IMR-90 (cell line): ENCODE measurements at regions not wholly inside any gene's neighbourhood (a gene's known extent, or its start where the extent isn't known, plus 50 kb on each side); places are given as distances from the start of the nearest gene placed in this dataset.

Source experiments
- ATAC-seq: fragments of 200-7000 bp; cut with Tn5 transposase; 2 replicates; pipeline ENCODE4 v1.9.1; 2020; ENCODE audit warnings: low read depth, mild to moderate bottlenecking, moderate library complexity
- BruUV-seq: library from RNA; stranded (reverse); fragments of 400-500 nt; replicated peaks from 2 replicates; lab custom pipeline; 2021; lab: Mats Ljungman, UMichigan
- CTCF ChIA-PET: fragments of 300-600 bp; formaldehyde crosslinking; extraction: SDS; loops from one replicate; lab custom pipeline; 2021; ENCODE audit warnings: antibody characterized with exemption; lab: Yijun Ruan, JAX
- POLR2A ChIA-PET: fragments of 300-600 bp; sonication (Branson Sonifier 250); formaldehyde crosslinking; loops from one replicate; lab custom pipeline; 2022; ENCODE audit warnings: antibody characterized with exemption; ENCODE audit not compliant: unreplicated experiment; lab: Charles Lee
- DNase-seq: peaks from one replicate; pipeline ENCODE4 v3.0.0; 2013
- H2AFZ ChIP-seq: replicated peaks from 2 replicates; pipeline ENCODE3; 2013; ENCODE audit warnings: low read length, mild to moderate bottlenecking; ENCODE audit not compliant: poor library complexity
- H2AK5ac ChIP-seq: 2 replicates; pipeline ENCODE4 v1.6.1; 2013; ENCODE audit warnings: low read depth, low read length, inconsistent platforms
- H2AK9ac ChIP-seq: replicated peaks from 2 replicates; pipeline ENCODE3; 2013; ENCODE audit warnings: mild to moderate bottlenecking, low read depth, low read length, moderate library complexity; ENCODE audit not compliant: poor library complexity
- H2BK120ac ChIP-seq: 2 replicates; pipeline ENCODE4 v1.6.1; 2013; ENCODE audit warnings: low read depth, low read length, inconsistent platforms
- H2BK15ac ChIP-seq: 3 replicates; pipeline ENCODE4 v1.6.1; 2013; ENCODE audit warnings: low read depth, low read length, inconsistent platforms
- H2BK20ac ChIP-seq: 2 replicates; pipeline ENCODE4 v1.6.1; 2013; ENCODE audit warnings: low read depth, mild to moderate bottlenecking, inconsistent platforms, low read length, moderate library complexity
- H2BK5ac ChIP-seq: 2 replicates; pipeline ENCODE4 v1.6.1; 2013; ENCODE audit warnings: mild to moderate bottlenecking, low read depth, low read length, inconsistent platforms; ENCODE audit not compliant: poor library complexity, severe bottlenecking
- H3K14ac ChIP-seq: replicated peaks from 2 replicates; pipeline ENCODE4 v1.6.1; 2013; ENCODE audit warnings: low read depth, low read length, inconsistent platforms
- H3K18ac ChIP-seq: 2 replicates; pipeline ENCODE4 v1.6.1; 2013; ENCODE audit warnings: low read depth, low read length, control low read depth
- H3K23ac ChIP-seq: 2 replicates; pipeline ENCODE4 v1.6.1; 2013; ENCODE audit warnings: low read depth, low read length, inconsistent platforms
- H3K27ac ChIP-seq: 2 replicates; pipeline ENCODE4 v1.5.1; 2013; ENCODE audit warnings: mild to moderate bottlenecking, control low read depth, low read length; ENCODE audit not compliant: insufficient read depth
- H3K27me3 ChIP-seq: 2 replicates; pipeline ENCODE4 v1.6.1; 2013; ENCODE audit warnings: low read length; ENCODE audit not compliant: control insufficient read depth, insufficient read depth
- H3K36me3 ChIP-seq: 2 replicates; pipeline ENCODE4 v1.6.1; 2013; ENCODE audit warnings: low read length, mixed read lengths; ENCODE audit not compliant: control insufficient read depth, insufficient read depth
- H3K4ac ChIP-seq: 2 replicates; pipeline ENCODE4 v1.6.1; 2013; ENCODE audit warnings: low read depth, low read length, inconsistent platforms
- H3K4me1 ChIP-seq: 2 replicates; pipeline ENCODE4 v1.6.1; 2013; ENCODE audit warnings: low read length, mixed read lengths; ENCODE audit not compliant: control insufficient read depth, insufficient read depth
- H3K4me2 ChIP-seq: 2 replicates; pipeline ENCODE4 v1.6.1; 2013; ENCODE audit warnings: low read depth, mild to moderate bottlenecking, control low read depth, low read length, moderate library complexity
- H3K4me3 ChIP-seq: 2 replicates; pipeline ENCODE4 v1.5.1; 2013; ENCODE audit warnings: low read depth, mild to moderate bottlenecking, control low read depth, low read length, moderate library complexity; ENCODE audit not compliant: insufficient read depth
- H3K56ac ChIP-seq: 2 replicates; pipeline ENCODE4 v1.6.1; 2013; ENCODE audit warnings: low read length, inconsistent platforms; ENCODE audit not compliant: insufficient read depth; ENCODE audit errors: extremely low read depth
- H3K79me1 ChIP-seq, 2 experiments: 2 replicates each; pipeline ENCODE4 v1.6.1; 2013; ENCODE audit warnings: low read length in 2 of 2, inconsistent platforms in 1 of 2, low read depth in 1 of 2
- H3K9ac ChIP-seq: 2 replicates; pipeline ENCODE4 v1.6.1; 2013; ENCODE audit warnings: low read depth, low read length, control low read depth
- H3K9me1 ChIP-seq: 2 replicates; pipeline ENCODE4 v1.6.1; 2013; ENCODE audit warnings: low read length, inconsistent platforms; ENCODE audit not compliant: insufficient read depth
- H3K9me3 ChIP-seq: 2 replicates; pipeline ENCODE4 v1.6.1; 2013; ENCODE audit warnings: low read length; ENCODE audit not compliant: control insufficient read depth, insufficient read depth
- H4K20me1 ChIP-seq: 2 replicates; pipeline ENCODE4 v1.6.1; 2013; ENCODE audit warnings: low read length, inconsistent platforms; ENCODE audit not compliant: insufficient read depth
- H4K5ac ChIP-seq: 2 replicates; pipeline ENCODE4 v1.6.1; 2013; ENCODE audit warnings: mild to moderate bottlenecking, low read depth, low read length, control low read depth
- H4K8ac ChIP-seq, 2 experiments: 2 replicates each; pipeline ENCODE4 v1.6.1; 2013; ENCODE audit warnings: low read depth in 2 of 2, low read length in 2 of 2, control low read depth in 1 of 2, inconsistent platforms in 1 of 2
- H4K91ac ChIP-seq: 2 replicates; pipeline ENCODE4 v1.6.1; 2013; ENCODE audit warnings: low read depth, low read length, inconsistent platforms; ENCODE audit not compliant: insufficient read depth
- BHLHE40 ChIP-seq: fragments of 150-350 bp; IDR thresholded peaks from 2 replicates; pipeline ENCODE4 v1.6.1; 2016; ENCODE audit warnings: mild to moderate bottlenecking, low read depth, low read length
- CEBPB ChIP-seq: IDR thresholded peaks from 2 replicates; pipeline ENCODE4 v1.6.1; 2012; ENCODE audit warnings: low read depth, low read length, improper control_type of control experiment
- CHD1 ChIP-seq: IDR thresholded peaks from 2 replicates; pipeline ENCODE4 v1.6.1; 2012; ENCODE audit warnings: low read depth, low read length, improper control_type of control experiment
- CTCF ChIP-seq: conservative IDR thresholded peaks from 2 replicates; pipeline ENCODE4 v1.5.1; 2012; ENCODE audit warnings: mild to moderate bottlenecking, low read depth, low read length, improper control_type of control experiment
- ELK1 ChIP-seq: fragments of 150-350 bp; IDR thresholded peaks from 2 replicates; pipeline ENCODE4 v1.6.1; 2016; ENCODE audit warnings: low read depth, mild to moderate bottlenecking, low read length, moderate library complexity, borderline replicate concordance
- FOS ChIP-seq: fragments of 150-350 bp; IDR thresholded peaks from 2 replicates; pipeline ENCODE4 v1.6.1; 2016; ENCODE audit warnings: low read depth, low read length
- MAFK ChIP-seq: IDR thresholded peaks from 2 replicates; pipeline ENCODE4 v1.6.1; 2012; ENCODE audit warnings: low read depth, low read length, improper control_type of control experiment
- MAZ ChIP-seq: IDR thresholded peaks from 2 replicates; pipeline ENCODE4 v1.6.1; 2012; ENCODE audit warnings: low read depth, mild to moderate bottlenecking, low read length, improper control_type of control experiment, moderate library complexity, borderline replicate concordance
- MXI1 ChIP-seq: IDR thresholded peaks from 2 replicates; pipeline ENCODE4 v1.6.1; 2012; ENCODE audit warnings: low read depth, mild to moderate bottlenecking, low read length, moderate library complexity, borderline replicate concordance
- NFE2L2 ChIP-seq: fragments of 150-350 bp; IDR thresholded peaks from 2 replicates; pipeline ENCODE4 v1.6.1; 2016; ENCODE audit warnings: low read depth, mild to moderate bottlenecking, low read length
- RCOR1 ChIP-seq: IDR thresholded peaks from 2 replicates; pipeline ENCODE4 v1.6.1; 2012; ENCODE audit warnings: mild to moderate bottlenecking, low read length, improper control_type of control experiment; ENCODE audit not compliant: insufficient replicate concordance
- RFX5 ChIP-seq: IDR thresholded peaks from 2 replicates; pipeline ENCODE4 v1.8.0; 2012; ENCODE audit warnings: low read depth, mild to moderate bottlenecking, low read length, moderate library complexity
- WGBS, 2 experiments: methylation state at CpG; one replicate each; pipeline versions ENCODE4 v1.1.5 to v1.1.7; 2013; ENCODE audit warnings: missing lambda C conversion rate in 2 of 2; ENCODE audit not compliant: insufficient read length in 1 of 2; ENCODE audit errors: extremely low coverage in 2 of 2; 5-methylcytosine and 5-hydroxymethylcytosine counted together
- dilution Hi-C: fragments of 300-500 bp; cut with HindIII; formaldehyde crosslinking; loops from one replicate; pipeline ENCODE4 v1.14.3; 2018; ENCODE audit warnings: low sequenced_read_pairs; ENCODE audit not compliant: unreplicated experiment
- in situ Hi-C: fragments of 300-500 bp; cut with MboI; formaldehyde crosslinking; loops from 3 replicates; pipeline ENCODE4 v1.14.3; 2019; ENCODE audit warnings: low sequenced_read_pairs, inconsistent platforms, mixed read lengths
- intact Hi-C: fragments of 100-400 bp; cut with micrococcal nuclease; formaldehyde crosslinking; loops from 2 replicates; pipeline ENCODE4 v1.10.0; 2022

GRCh38 chr2:136404925-136405324, 287.0 kb upstream of the CXCR4 start:
- Histone ChIP-seq H4K20me1 (no peaks in the 10 kb centered on the region), H3K4me1 (no peaks in the 10 kb centered on the region), H3K4me2 (no peak overlapping the region), H3K9me1 (no peaks in the 10 kb centered on the region), H3K56ac (no peak overlapping the region), H3K79me1 (no peaks in the 10 kb centered on the region), H2AK5ac (no peak overlapping the region), H3K9me3 (no peaks in the 10 kb centered on the region), H2BK15ac (no peak overlapping the region), H3K4me3 (no peak overlapping the region), H3K36me3 (no peaks in the 10 kb centered on the region), H2AFZ (no peak overlapping the region), H3K27me3 (no peaks in the 10 kb centered on the region), H4K5ac (no peak overlapping the region), H2AK9ac (no peak overlapping the region), H2BK5ac (no peak overlapping the region), H2BK120ac (no peak overlapping the region), H4K8ac (no peak overlapping the region), H3K18ac (no peak overlapping the region), H3K14ac (no peak overlapping the region), H3K9ac (no peak overlapping the region), H4K91ac (no peak overlapping the region), H3K27ac (no peak overlapping the region), H3K23ac (no peak overlapping the region), H2BK20ac (no peak overlapping the region), H3K4ac (no peak overlapping the region)
- dilution Hi-C loops (no loop called here), intact Hi-C loops (no loop called here), in situ Hi-C loops (no loop called here)
- TF ChIP-seq MAFK (no peak), MXI1 (no peak), CTCF (no peak), ELK1 (no peak), FOS (no peak), CHD1 (no peak), CEBPB (no peak), NFE2L2 (no peak), MAZ (no peak), RFX5 (no peak), BHLHE40 (no peak), RCOR1 (no peak)
- ATAC-seq, result no peak
- WGBS, 2 experiments, result no CpG with 5 or more reads among the region's 4 CpGs
- no TSS peak for BruUV-seq
- CTCF ChIA-PET, result no interaction called here
- POLR2A ChIA-PET, result no interaction called here
- no peak for DNase-seq
